Psoas muscle (tissue), 7 donors: ENCODE measurements at regions not wholly inside any gene's neighbourhood (a gene's known extent, or its start where the extent isn't known, plus 50 kb on each side); places are given as distances from the start of the nearest gene placed in this dataset.
"Not testable (repeated sequence)": the region's sequence is repeated elsewhere in the genome, so short reads cannot be mapped to it uniquely, and the experiment has no call there.

Experiments used
- ATAC-seq, 4 donors: fragments of 200-7000 bp; cut with Tn5 transposase; one replicate each; pipeline ENCODE4 v1.9.1; 2020; ENCODE audit warnings: moderate library complexity in 3 of 4, mild to moderate bottlenecking in 2 of 4
- DNase-seq, 2 donors: peaks; one replicate each; pipeline ENCODE4 v3.0.0-alpha.2; 2020
- H3K27ac ChIP-seq: fragments of 200-600 bp; one replicate; pipeline ENCODE4 v1.8.0; 2022
- H3K27me3 ChIP-seq, 3 donors: fragments of 200-600 bp in 1 of 3; one replicate each; pipeline versions ENCODE4 v1.6.1 to v1.8.0; 2013 to 2022; ENCODE audit warnings: low read length in 2 of 3, mild to moderate bottlenecking in 2 of 3, moderate library complexity in 1 of 3; ENCODE audit not compliant: insufficient read depth in 3 of 3
- H3K36me3 ChIP-seq, 2 donors: fragments of 200-600 bp in 1 of 2; one replicate each; pipeline versions ENCODE4 v1.6.1 to v1.8.0; 2013 to 2022; ENCODE audit warnings: low read depth in 1 of 2, mild to moderate bottlenecking in 1 of 2, moderate library complexity in 1 of 2; ENCODE audit not compliant: insufficient read depth in 1 of 2
- H3K4me1 ChIP-seq: fragments of 200-600 bp; one replicate; pipeline ENCODE4 v1.8.0; 2022
- H3K4me3 ChIP-seq: fragments of 200-600 bp; one replicate; pipeline ENCODE4 v1.8.0; 2022; ENCODE audit warnings: mild to moderate bottlenecking
- H3K9me3 ChIP-seq: fragments of 200-600 bp; one replicate; pipeline ENCODE4 v1.8.0; 2022
- CTCF ChIP-seq: fragments of 200-600 bp; IDR thresholded peaks from one replicate; pipeline ENCODE4 v1.8.0; 2022; ENCODE audit warnings: antibody characterized with exemption
- WGBS, 3 donors: extraction: QIAGEN DNeasy Blood & Tissue Kit; methylation state at CpG; one replicate each; pipeline versions ENCODE4 v1.1.6 to v1.1.7; 2013; 5-methylcytosine and 5-hydroxymethylcytosine counted together
- intact Hi-C, 2 donors: fragments of 100-400 bp; cut with DNase I; formaldehyde crosslinking; loops; one replicate each; pipeline versions ENCODE4 v1.11.0 to v1.14.2; 2022
- donor health status: healthy with polysubstance abuse.
- donor health status: DM: no; HTN: no; CAD: no; lungs with moderate emphysema.
- donor health status: Bipolar disorder and iron deficiency.
- donor health status: healthy.
- donor health status: DM: yes; HTN: yes; CAD: no.
- donor health status: DM: no; HTN: no; CAD: no.
- donor health status: DM: yes; HTN: yes; CAD: no.

- Histone ChIP-seq H3K4me3 (no peak overlapping the region), H3K9me3 (no peaks in the 10 kb centered on the region), H3K27ac (no peak overlapping the region), H3K36me3 (no peaks in the 10 kb centered on the region), H3K4me1 (no peaks in the 10 kb centered on the region), H3K27me3 (no peaks in the 10 kb centered on the region)
- 87 to 89% (median 89%) methylated on average over 24 of the region's 24 CpGs for WGBS, 3 donors
- no peak for TF ChIP-seq CTCF
- no peak for ATAC-seq
- intact Hi-C loops, result no loop called here
- DNase-seq, result no peak
Observed at GRCh38 chr18:65206551-65207260, 544.1 kb upstream of the CDH7 start.

GRCh38 chr18:65202091-65202490, 548.7 kb upstream of the CDH7 start:
- H3K9me3 ChIP-seq, result no peaks in the 10 kb centered on the region
- H3K36me3 ChIP-seq, result no peaks in the 10 kb centered on the region
- 85 to 90% (median 89%) methylated on average over 4 of the region's 4 CpGs for WGBS, 3 donors
- no peaks in the 10 kb centered on the region for H3K4me1 ChIP-seq
- no peak overlapping the region for H3K4me3 ChIP-seq
- no peak for TF ChIP-seq CTCF
- no peaks in the 10 kb centered on the region for H3K27me3 ChIP-seq
- ATAC-seq (no peak), DNase-seq (no peak)
- intact Hi-C loops, result no loop called here
- H3K27ac ChIP-seq, result no peak overlapping the region

GRCh38 chr18:65175681-65176080, 575.1 kb upstream of the CDH7 start:
- no peak for TF ChIP-seq CTCF
- ATAC-seq (no peak), DNase-seq (no peak)
- Histone ChIP-seq H3K27me3 (no peaks in the 10 kb centered on the region), H3K4me1 (no peaks in the 10 kb centered on the region), H3K4me3 (no peak overlapping the region), H3K9me3 (peaks cover 11% of the 10 kb centered on the region), H3K27ac (no peak overlapping the region), H3K36me3 (no peaks in the 10 kb centered on the region)
- intact Hi-C loops, result no loop called here
- 88 to 98% (median 90%) methylated on average over 2 of the region's 2 CpGs for WGBS, 3 donors

- DNase-seq, result not testable (repeated sequence)
Observed at GRCh38 chr18:65162086-65162485, 588.7 kb upstream of the CDH7 start.

GRCh38 chr18:65146482-65147021, 604.3 kb upstream of the CDH7 start:
- H3K4me1 ChIP-seq, result no peaks in the 10 kb centered on the region
- TF ChIP-seq CTCF, result no peak
- WGBS, 3 donors, result 38 to 73% (median 54%) methylated on average over 2 of the region's 2 CpGs
- H3K9me3 ChIP-seq, result no peaks in the 10 kb centered on the region
- H3K4me3 ChIP-seq, result no peak overlapping the region
- H3K36me3 ChIP-seq, result no peaks in the 10 kb centered on the region
- DNase-seq, result no peak
- H3K27ac ChIP-seq, result no peak overlapping the region
- no peak for ATAC-seq
- intact Hi-C loops, result no loop called here
- no peaks in the 10 kb centered on the region for H3K27me3 ChIP-seq

More at GRCh38 chr18:65162086-65162485, 588.7 kb upstream of the CDH7 start:
- ATAC-seq, intact Hi-C loops, H3K27me3 ChIP-seq, H3K9me3 ChIP-seq, H3K4me3 ChIP-seq, H3K27ac ChIP-seq, H3K4me1 ChIP-seq, H3K36me3 ChIP-seq: not testable (repeated sequence)
- WGBS, 3 donors, result 93 to 95% (median 95%) methylated on average over 13 of the region's 13 CpGs
